ENCODE measurements at regions not wholly inside any gene's neighbourhood (a gene's known extent, or its start where the extent isn't known, plus 50 kb on each side); places are given as distances from the start of the nearest gene placed in this dataset.

DNA sequence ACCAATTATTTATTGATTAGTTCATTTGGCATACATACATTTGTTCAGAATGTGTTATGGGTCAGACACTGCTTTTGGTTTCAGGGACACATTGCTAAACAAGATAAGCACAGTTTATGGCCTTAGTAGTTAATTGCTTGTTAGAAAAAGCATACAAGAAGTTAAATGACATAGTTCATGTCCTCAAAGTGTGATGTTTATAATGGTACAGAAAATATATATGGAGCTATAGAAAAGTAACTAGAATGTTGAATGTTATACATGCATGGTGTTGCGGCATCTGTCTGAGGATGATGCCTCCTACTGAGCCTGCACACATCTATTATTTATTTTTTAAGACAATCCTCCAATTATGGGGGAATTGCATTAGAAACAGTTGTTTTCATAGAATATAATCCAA, 1476.3 kb upstream of the PCDH7 start:
- H3K36me3 ChIP-seq (ENCODE audit: insufficient read depth, low read length) = no peaks in the 10 kb centered on the region
- H3K9ac ChIP-seq (ENCODE audit: low read length) = no peak overlapping the region
- H3K9me2 ChIP-seq (replicated peaks; ENCODE audit: insufficient read depth, low read length) = no peaks in the 10 kb centered on the region
- no peak for DNase-seq
- H3K4me1 ChIP-seq (ENCODE audit: low read length) = no peaks in the 10 kb centered on the region
- no peaks in the 10 kb centered on the region for H3K79me2 ChIP-seq (ENCODE audit: low read length)
- H2AFZ ChIP-seq (ENCODE audit: low read length) = no peak overlapping the region
- no peaks in the 10 kb centered on the region for H3K27me3 ChIP-seq (ENCODE audit: low read length)
- no peak overlapping the region for H3K27ac ChIP-seq (ENCODE audit: low read length)
- no peak overlapping the region for H3K4me3 ChIP-seq (ENCODE audit: low read length)
- peaks cover 38% of the 10 kb centered on the region for H3K9me3 ChIP-seq (ENCODE audit: low read length)
- no peak overlapping the region for H3K4me2 ChIP-seq (ENCODE audit: low read depth, low read length, poor library complexity, severe bottlenecking)
- no peaks in the 10 kb centered on the region for H4K20me1 ChIP-seq (ENCODE audit: insufficient read depth, low read depth, low read length)

DNA sequence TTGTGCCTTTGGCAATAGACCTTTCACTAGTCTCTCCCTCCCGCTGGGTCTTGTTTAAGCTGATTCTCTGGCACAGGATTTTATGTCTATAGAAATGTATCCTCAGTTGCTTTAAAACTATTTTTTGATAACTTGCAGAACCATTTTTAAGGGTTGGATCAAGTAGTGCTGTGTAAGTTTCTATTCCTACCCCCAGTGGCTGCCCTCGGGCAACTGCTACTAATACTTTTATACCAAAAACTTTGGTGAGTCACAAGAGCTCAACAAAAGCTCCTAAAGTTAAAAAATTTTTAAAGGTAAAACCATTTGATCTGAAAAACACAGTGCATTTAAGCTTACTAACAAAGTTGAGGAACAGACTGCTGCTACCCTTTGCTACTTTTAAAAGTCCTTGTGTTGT, 1460.6 kb upstream of the PCDH7 start:
- no peaks in the 10 kb centered on the region for H3K4me1 ChIP-seq (ENCODE audit: low read length)
- no peak overlapping the region for H2AFZ ChIP-seq (ENCODE audit: low read length)
- H3K79me2 ChIP-seq (ENCODE audit: low read length) = no peaks in the 10 kb centered on the region
- no peaks in the 10 kb centered on the region for H3K9me2 ChIP-seq (replicated peaks; ENCODE audit: insufficient read depth, low read length)
- H3K27ac ChIP-seq (ENCODE audit: low read length) = no peak overlapping the region
- no peak overlapping the region for H3K9ac ChIP-seq (ENCODE audit: low read length)
- DNase-seq = no peak
- no peak overlapping the region for H3K4me3 ChIP-seq (ENCODE audit: low read length)
- H3K27me3 ChIP-seq (ENCODE audit: low read length) = no peaks in the 10 kb centered on the region
- H3K36me3 ChIP-seq (ENCODE audit: insufficient read depth, low read length) = no peaks in the 10 kb centered on the region
- no peak overlapping the region for H3K4me2 ChIP-seq (ENCODE audit: low read depth, low read length, poor library complexity, severe bottlenecking)
- peaks cover 7% of the 10 kb centered on the region for H3K9me3 ChIP-seq (ENCODE audit: low read length)
- no peaks in the 10 kb centered on the region for H4K20me1 ChIP-seq (ENCODE audit: insufficient read depth, low read depth, low read length)

DNA sequence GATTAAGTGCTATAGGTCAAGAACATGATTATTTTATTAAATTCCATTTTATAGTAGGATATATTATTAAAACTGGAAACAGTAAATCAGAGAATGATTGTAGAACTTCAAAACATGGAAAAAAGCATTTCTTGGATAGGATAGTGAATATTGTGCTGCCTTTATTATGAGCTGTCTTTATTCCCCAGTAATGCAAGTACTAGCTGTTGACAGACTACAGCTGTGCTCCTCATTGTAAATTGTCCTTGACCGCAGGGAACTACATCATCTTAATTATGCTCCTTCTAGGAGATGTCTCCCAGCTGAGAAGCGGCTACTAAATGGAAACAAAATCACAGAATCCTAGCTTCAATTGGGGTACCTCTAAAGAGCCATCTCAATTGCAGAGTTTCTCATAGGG, 1457.2 kb upstream of the PCDH7 start:
- no peaks in the 10 kb centered on the region for H4K20me1 ChIP-seq (ENCODE audit: insufficient read depth, low read depth, low read length)
- H3K4me2 ChIP-seq (ENCODE audit: low read depth, low read length, poor library complexity, severe bottlenecking) = no peak overlapping the region
- H3K27ac ChIP-seq (ENCODE audit: low read length) = no peak overlapping the region
- no peaks in the 10 kb centered on the region for H3K36me3 ChIP-seq (ENCODE audit: insufficient read depth, low read length)
- H3K79me2 ChIP-seq (ENCODE audit: low read length) = no peaks in the 10 kb centered on the region
- H3K9me3 ChIP-seq (ENCODE audit: low read length) = peaks cover 18% of the 10 kb centered on the region
- no peaks in the 10 kb centered on the region for H3K4me1 ChIP-seq (ENCODE audit: low read length)
- H3K9ac ChIP-seq (ENCODE audit: low read length) = no peak overlapping the region
- no peak overlapping the region for H2AFZ ChIP-seq (ENCODE audit: low read length)
- H3K9me2 ChIP-seq (replicated peaks; ENCODE audit: insufficient read depth, low read length) = no peaks in the 10 kb centered on the region
- no peak overlapping the region for H3K4me3 ChIP-seq (ENCODE audit: low read length)
- no peaks in the 10 kb centered on the region for H3K27me3 ChIP-seq (ENCODE audit: low read length)
- no peak for DNase-seq

DNA sequence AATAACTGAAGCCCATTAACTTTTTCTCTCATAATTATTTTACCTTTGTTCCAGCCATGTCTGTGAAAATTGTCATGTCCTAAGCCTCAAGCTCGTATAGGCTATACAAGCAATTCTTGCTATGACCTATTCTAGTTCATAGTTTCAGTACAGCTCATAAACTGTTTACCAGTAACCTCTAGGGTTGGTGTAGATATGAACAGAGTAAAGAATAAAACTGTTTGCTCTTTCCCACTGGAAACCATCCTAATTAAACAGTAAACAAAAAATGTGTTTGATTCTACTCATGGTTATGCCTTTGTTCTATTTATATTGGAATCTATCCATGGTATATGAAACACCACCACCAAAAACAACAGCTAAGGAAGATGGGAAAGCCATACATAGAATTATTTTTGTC, 1444.0 kb upstream of the PCDH7 start:
- Histone ChIP-seq H3K4me2 (ENCODE audit: low read depth, low read length, poor library complexity, severe bottlenecking) (no peak overlapping the region), H3K4me1 (ENCODE audit: low read length) (no peaks in the 10 kb centered on the region), H3K79me2 (ENCODE audit: low read length) (no peaks in the 10 kb centered on the region), H3K4me3 (ENCODE audit: low read length) (no peak overlapping the region), H3K27ac (ENCODE audit: low read length) (no peak overlapping the region), H2AFZ (ENCODE audit: low read length) (no peak overlapping the region), H3K27me3 (ENCODE audit: low read length) (no peaks in the 10 kb centered on the region), H4K20me1 (ENCODE audit: insufficient read depth, low read depth, low read length) (no peaks in the 10 kb centered on the region), H3K9me3 (ENCODE audit: low read length) (peaks cover 50% of the 10 kb centered on the region), H3K9ac (ENCODE audit: low read length) (no peak overlapping the region), H3K9me2 (replicated peaks; ENCODE audit: insufficient read depth, low read length) (no peaks in the 10 kb centered on the region), H3K36me3 (ENCODE audit: insufficient read depth, low read length) (no peaks in the 10 kb centered on the region)
- no peak for DNase-seq

DNA sequence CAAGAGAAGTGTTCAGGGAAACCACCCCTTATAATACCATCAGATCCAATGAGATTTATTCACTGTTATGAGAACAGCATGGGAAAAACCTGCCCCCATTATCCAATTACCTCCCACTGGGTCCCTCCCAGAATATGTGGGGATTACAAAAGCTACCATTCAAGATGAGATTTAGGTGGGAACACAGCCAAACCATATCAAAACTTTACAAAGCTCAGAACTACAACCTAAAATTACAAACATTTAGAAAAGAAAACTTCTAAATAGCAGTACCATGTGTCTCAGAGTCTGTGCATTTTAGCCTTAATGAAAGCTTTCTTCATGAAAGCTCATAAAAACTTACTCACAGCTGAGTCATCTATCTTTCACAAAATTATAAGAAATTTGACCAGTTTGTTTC, 1442.8 kb upstream of the PCDH7 start:
- H4K20me1 ChIP-seq (ENCODE audit: insufficient read depth, low read depth, low read length) = no peaks in the 10 kb centered on the region
- H3K9ac ChIP-seq (ENCODE audit: low read length) = no peak overlapping the region
- H2AFZ ChIP-seq (ENCODE audit: low read length) = no peak overlapping the region
- no peak overlapping the region for H3K27ac ChIP-seq (ENCODE audit: low read length)
- no peaks in the 10 kb centered on the region for H3K9me2 ChIP-seq (replicated peaks; ENCODE audit: insufficient read depth, low read length)
- no peak for DNase-seq
- no peaks in the 10 kb centered on the region for H3K4me1 ChIP-seq (ENCODE audit: low read length)
- no peaks in the 10 kb centered on the region for H3K79me2 ChIP-seq (ENCODE audit: low read length)
- H3K4me3 ChIP-seq (ENCODE audit: low read length) = no peak overlapping the region
- no peaks in the 10 kb centered on the region for H3K36me3 ChIP-seq (ENCODE audit: insufficient read depth, low read length)
- no peaks in the 10 kb centered on the region for H3K27me3 ChIP-seq (ENCODE audit: low read length)
- H3K4me2 ChIP-seq (ENCODE audit: low read depth, low read length, poor library complexity, severe bottlenecking) = no peak overlapping the region
- peaks cover 42% of the 10 kb centered on the region for H3K9me3 ChIP-seq (ENCODE audit: low read length)

DNA sequence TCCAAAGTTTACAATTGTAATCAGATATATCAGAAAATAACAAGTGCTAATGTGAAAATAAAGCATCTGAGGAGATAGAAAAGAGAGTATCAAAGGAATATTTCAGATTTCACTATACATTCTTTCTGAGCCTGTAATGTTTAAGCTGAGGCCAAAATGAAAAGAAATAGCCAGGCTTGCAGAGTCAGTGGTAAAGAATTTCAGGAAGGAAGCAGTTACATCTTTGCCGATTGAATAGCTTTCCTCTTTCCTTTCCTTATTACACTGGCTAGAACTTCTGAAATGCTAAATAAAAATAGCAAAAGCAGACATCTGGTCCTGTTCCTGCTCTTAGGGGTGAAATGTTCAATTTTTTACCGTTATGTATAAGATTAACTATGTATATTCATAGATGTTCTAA, 1441.6 kb upstream of the PCDH7 start:
- DNase-seq = no peak
- no peak overlapping the region for H3K9ac ChIP-seq (ENCODE audit: low read length)
- no peaks in the 10 kb centered on the region for H3K4me1 ChIP-seq (ENCODE audit: low read length)
- no peak overlapping the region for H2AFZ ChIP-seq (ENCODE audit: low read length)
- no peaks in the 10 kb centered on the region for H3K79me2 ChIP-seq (ENCODE audit: low read length)
- peaks cover 35% of the 10 kb centered on the region for H3K9me3 ChIP-seq (ENCODE audit: low read length)
- H3K9me2 ChIP-seq (replicated peaks; ENCODE audit: insufficient read depth, low read length) = no peaks in the 10 kb centered on the region
- no peak overlapping the region for H3K4me3 ChIP-seq (ENCODE audit: low read length)
- no peaks in the 10 kb centered on the region for H3K36me3 ChIP-seq (ENCODE audit: insufficient read depth, low read length)
- H3K27me3 ChIP-seq (ENCODE audit: low read length) = no peaks in the 10 kb centered on the region
- no peak overlapping the region for H3K27ac ChIP-seq (ENCODE audit: low read length)
- no peaks in the 10 kb centered on the region for H4K20me1 ChIP-seq (ENCODE audit: insufficient read depth, low read depth, low read length)
- H3K4me2 ChIP-seq (ENCODE audit: low read depth, low read length, poor library complexity, severe bottlenecking) = no peak overlapping the region

DNA sequence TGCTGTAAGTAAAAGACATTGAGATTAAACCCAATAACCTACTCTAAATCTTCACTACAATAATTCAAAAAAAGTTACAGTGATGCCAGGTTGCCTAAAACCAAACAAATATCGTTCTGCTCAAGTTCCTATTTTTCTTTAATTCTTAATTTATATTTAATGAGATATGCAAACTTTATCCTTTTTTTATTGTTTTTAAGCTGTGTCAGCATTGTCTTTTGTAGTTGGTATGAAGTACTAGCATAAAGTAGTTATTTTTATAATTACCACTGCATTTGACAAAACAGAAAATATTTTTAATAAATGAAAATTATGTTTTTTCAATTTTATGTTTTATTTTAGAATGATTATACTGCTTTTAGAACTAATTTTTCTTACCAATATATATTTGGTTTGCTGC, 1431.1 kb upstream of the PCDH7 start:
- H3K4me2 ChIP-seq (ENCODE audit: low read depth, low read length, poor library complexity, severe bottlenecking) = no peak overlapping the region
- no peak overlapping the region for H2AFZ ChIP-seq (ENCODE audit: low read length)
- no peak overlapping the region for H3K9ac ChIP-seq (ENCODE audit: low read length)
- no peaks in the 10 kb centered on the region for H3K36me3 ChIP-seq (ENCODE audit: insufficient read depth, low read length)
- no peaks in the 10 kb centered on the region for H3K79me2 ChIP-seq (ENCODE audit: low read length)
- DNase-seq = no peak
- H3K27me3 ChIP-seq (ENCODE audit: low read length) = no peaks in the 10 kb centered on the region
- H3K9me2 ChIP-seq (replicated peaks; ENCODE audit: insufficient read depth, low read length) = no peaks in the 10 kb centered on the region
- H3K9me3 ChIP-seq (ENCODE audit: low read length) = peaks cover 33% of the 10 kb centered on the region
- H4K20me1 ChIP-seq (ENCODE audit: insufficient read depth, low read depth, low read length) = no peaks in the 10 kb centered on the region
- no peak overlapping the region for H3K4me3 ChIP-seq (ENCODE audit: low read length)
- H3K27ac ChIP-seq (ENCODE audit: low read length) = no peak overlapping the region
- H3K4me1 ChIP-seq (ENCODE audit: low read length) = no peaks in the 10 kb centered on the region

DNA sequence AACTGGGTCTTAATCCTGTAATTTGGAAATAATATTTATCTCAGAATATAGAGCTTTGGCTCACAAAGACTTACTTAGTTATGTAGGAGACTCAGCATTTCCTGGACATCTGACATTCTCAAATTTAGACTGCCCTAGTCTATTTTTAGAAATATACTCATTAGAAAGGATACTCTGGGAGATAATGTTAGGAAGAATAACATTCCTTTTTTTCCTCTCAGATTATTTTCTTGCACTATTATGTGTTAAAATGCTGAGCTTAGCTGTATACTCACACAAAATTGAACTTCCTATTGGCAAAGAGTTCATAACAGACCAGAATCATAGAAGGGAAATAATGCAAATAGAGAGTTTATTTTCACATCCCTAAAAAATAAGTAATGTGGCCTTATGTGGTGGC, 1424.9 kb upstream of the PCDH7 start:
- no peak for DNase-seq
- H3K27me3 ChIP-seq (ENCODE audit: low read length) = no peaks in the 10 kb centered on the region
- no peaks in the 10 kb centered on the region for H3K79me2 ChIP-seq (ENCODE audit: low read length)
- H3K9me3 ChIP-seq (ENCODE audit: low read length) = peaks cover 40% of the 10 kb centered on the region
- H3K4me1 ChIP-seq (ENCODE audit: low read length) = no peaks in the 10 kb centered on the region
- no peak overlapping the region for H3K9ac ChIP-seq (ENCODE audit: low read length)
- no peak overlapping the region for H3K27ac ChIP-seq (ENCODE audit: low read length)
- no peaks in the 10 kb centered on the region for H3K36me3 ChIP-seq (ENCODE audit: insufficient read depth, low read length)
- no peak overlapping the region for H3K4me3 ChIP-seq (ENCODE audit: low read length)
- no peaks in the 10 kb centered on the region for H3K9me2 ChIP-seq (replicated peaks; ENCODE audit: insufficient read depth, low read length)
- no peak overlapping the region for H3K4me2 ChIP-seq (ENCODE audit: low read depth, low read length, poor library complexity, severe bottlenecking)
- no peaks in the 10 kb centered on the region for H4K20me1 ChIP-seq (ENCODE audit: insufficient read depth, low read depth, low read length)
- no peak overlapping the region for H2AFZ ChIP-seq (ENCODE audit: low read length)

DNA sequence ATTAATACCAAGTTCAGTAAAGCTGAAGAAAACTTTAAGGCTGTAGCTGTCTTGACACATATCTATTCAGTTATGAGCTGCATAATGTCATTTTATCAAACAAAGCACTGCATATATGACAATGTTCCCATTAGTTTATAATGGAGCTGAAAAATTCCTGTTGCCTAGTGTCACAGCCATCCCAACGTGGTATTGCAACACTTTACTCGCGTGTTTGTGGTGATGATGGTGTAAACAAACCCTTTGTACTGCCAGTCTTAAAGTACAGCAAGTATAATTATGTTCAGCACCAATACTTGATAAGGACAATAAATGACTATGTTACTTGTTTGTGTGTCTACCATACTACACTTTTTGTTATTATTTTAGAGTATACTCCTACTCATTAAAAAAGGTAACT, 1415.6 kb upstream of the PCDH7 start:
- Histone ChIP-seq H3K27me3 (ENCODE audit: low read length) (no peaks in the 10 kb centered on the region), H3K9me2 (replicated peaks; ENCODE audit: insufficient read depth, low read length) (no peaks in the 10 kb centered on the region), H3K9ac (ENCODE audit: low read length) (no peak overlapping the region), H3K36me3 (ENCODE audit: insufficient read depth, low read length) (no peaks in the 10 kb centered on the region), H3K27ac (ENCODE audit: low read length) (no peak overlapping the region), H4K20me1 (ENCODE audit: insufficient read depth, low read depth, low read length) (no peaks in the 10 kb centered on the region), H2AFZ (ENCODE audit: low read length) (no peak overlapping the region), H3K79me2 (ENCODE audit: low read length) (no peaks in the 10 kb centered on the region), H3K4me2 (ENCODE audit: low read depth, low read length, poor library complexity, severe bottlenecking) (no peak overlapping the region), H3K4me1 (ENCODE audit: low read length) (no peaks in the 10 kb centered on the region), H3K9me3 (ENCODE audit: low read length) (peaks cover 20% of the 10 kb centered on the region), H3K4me3 (ENCODE audit: low read length) (no peak overlapping the region)
- no peak for DNase-seq

All from Karpas-422 (cell line).